ENCODE measurements at regions not wholly inside any gene's neighbourhood (a gene's known extent, or its start where the extent isn't known, plus 50 kb on each side); places are given as distances from the start of the nearest gene placed in this dataset.

GRCh38 chr9:91134608-91135007 is 227.1 kb downstream of the AUH start:
- H3K18ac ChIP-seq (ENCODE audit: extremely low read depth, low read length) = no peak overlapping the region
- no peak for DNase-seq (ENCODE audit: low read depth in 1 of 2, low spot score in 2 of 2)
- H4K5ac ChIP-seq (ENCODE audit: insufficient read length, low read depth, low read length) = no peak overlapping the region
- no peak overlapping the region for H3K56ac ChIP-seq (replicated peaks; ENCODE audit: insufficient read length, low read depth, low read length)
- H3K9me3 ChIP-seq (ENCODE audit: insufficient read depth in 2 of 2, low read depth in 1 of 2, low read length in 1 of 2) = no peaks in the 10 kb centered on the region
- H3K79me2 ChIP-seq (ENCODE audit: control insufficient read depth in 1 of 2, insufficient read depth in 2 of 2, low read length in 2 of 2) = no peaks in the 10 kb centered on the region
- TF ChIP-seq FOSL1 (IDR thresholded peaks at IDR 0.05; ENCODE audit: insufficient read depth, low read depth, low read length) (no peak), BRCA1 (IDR thresholded peaks at IDR 0.05; ENCODE audit: low read depth, low read length) (no peak)
- H2BK12ac ChIP-seq (ENCODE audit: low read depth, low read length) = no peak overlapping the region
- no peak overlapping the region for H2BK20ac ChIP-seq (ENCODE audit: low read length)
- no peaks in the 10 kb centered on the region; a peak in 1 of 8 replicates for H3K36me3 ChIP-seq (ENCODE audit: control insufficient read depth in 2 of 4, insufficient read depth in 4 of 4, low read length in 3 of 4)
- H3K23ac ChIP-seq (ENCODE audit: insufficient read length) = no peak overlapping the region
- no peak overlapping the region for H3K4ac ChIP-seq (replicated peaks; ENCODE audit: insufficient read length, low read depth, low read length)
- H3K79me1 ChIP-seq (ENCODE audit: low read depth, low read length) = no peaks in the 10 kb centered on the region
- POLR2A ChIA-PET (ENCODE audit: partially characterized antibody) = no interaction called here
- no peak overlapping the region for H3K4me2 ChIP-seq (ENCODE audit: insufficient read depth in 1 of 2, low read depth in 2 of 2, low read length in 2 of 2)
- no peak overlapping the region for H4K91ac ChIP-seq (replicated peaks; ENCODE audit: insufficient read length, low read length)
- CTCF ChIA-PET (ENCODE audit: partially characterized antibody) = interaction anchor here (0.7 to 0.9 kb wide), 2 partner anchors 13 to 101 kb away, joined by 3 to 4 read pairs; no protein-coding TSS in a partner anchor
- H4K20me1 ChIP-seq (replicated peaks in 1 of 2; ENCODE audit: control insufficient read depth in 1 of 2, insufficient read depth in 2 of 2, low read length in 2 of 2) = no peaks in the 10 kb centered on the region
- H2AK5ac ChIP-seq (ENCODE audit: low read depth, low read length) = no peak overlapping the region
- no peak overlapping the region for H2BK120ac ChIP-seq (replicated peaks; ENCODE audit: low read depth, low read length)
- H4K8ac ChIP-seq (ENCODE audit: extremely low read depth, insufficient read depth, low read length) = no peak overlapping the region
- FAIRE-seq = no peak
- H3K27ac ChIP-seq (ENCODE audit: low read depth, low read length) = no peak overlapping the region
- no peak overlapping the region for H2BK15ac ChIP-seq (ENCODE audit: low read length)
- H3K9ac ChIP-seq (replicated peaks in 1 of 4; ENCODE audit: extremely low read depth in 1 of 4, low read depth in 3 of 4, low read length in 3 of 4) = no peak overlapping the region
- no peaks in the 10 kb centered on the region for H3K23me2 ChIP-seq (ENCODE audit: low read depth, low read length)
- H3K4me1 ChIP-seq (replicated peaks in 1 of 4; ENCODE audit: control insufficient read depth in 3 of 4, insufficient read depth in 4 of 4, low read length in 3 of 4) = peaks cover 0 to 3% (median 0%) of the 10 kb centered on the region in 4 experiments; a peak in 1 of 7 replicates
- H2BK5ac ChIP-seq (ENCODE audit: low read depth, low read length) = no peak overlapping the region
- H2AFZ ChIP-seq (ENCODE audit: low read length) = no peak overlapping the region
- WGBS, 2 experiments (ENCODE audit: extremely low coverage in 1 of 2, insufficient coverage in 1 of 2, insufficient read length in 1 of 2, insufficient replicate concordance in 2 of 2, low coverage in 1 of 2, low lambda C conversion rate in 2 of 2, missing lambda C conversion rate in 1 of 2) = 98% methylated on average over 2 of the region's 2 CpGs; no CpG with 5 or more reads in 1 of the 2 experiments
- no peak overlapping the region for H3K4me3 ChIP-seq (ENCODE audit: extremely low read depth in 1 of 4, insufficient read depth in 2 of 4, low read depth in 3 of 4, low read length in 4 of 4)
- H3K14ac ChIP-seq (ENCODE audit: insufficient read length) = no peak overlapping the region
- H3K27me3 ChIP-seq (replicated peaks in 1 of 4; ENCODE audit: control insufficient read depth in 3 of 4, extremely low read depth in 1 of 4, insufficient read depth in 3 of 4, low read length in 3 of 4) = no peaks in the 10 kb centered on the region
